Small intestine (tissue), 7 donors: ENCODE measurements at regions not wholly inside any gene's neighbourhood (a gene's known extent, or its start where the extent isn't known, plus 50 kb on each side); places are given as distances from the start of the nearest gene placed in this dataset.

ENCODE experiments used
- DNase-seq, 2 donors: peaks; one replicate each; pipeline versions ENCODE4 v3.0.0 to v3.0.0-alpha.2; 2013
- FAIRE-seq: peaks from 2 replicates; lab custom pipeline; 2012; peaks lifted over from hg19 to GRCh38; lab: Jason Lieb, UNC
- H3K27ac ChIP-seq, 3 donors: one replicate each; pipeline ENCODE4 v1.5.1; 2013; ENCODE audit warnings: low read length in 2 of 3, mild to moderate bottlenecking in 2 of 3, control low read depth in 1 of 3, inconsistent platforms in 1 of 3, low read depth in 1 of 3, moderate library complexity in 1 of 3
- H3K27me3 ChIP-seq, 3 donors: one replicate each; pipeline ENCODE4 v1.6.1; 2013; ENCODE audit warnings: low read length in 3 of 3, inconsistent platforms in 1 of 3; ENCODE audit not compliant: control insufficient read depth in 3 of 3, insufficient read depth in 3 of 3
- H3K36me3 ChIP-seq, 3 donors: one replicate each; pipeline ENCODE4 v1.6.1; 2013; ENCODE audit warnings: low read length in 3 of 3, inconsistent platforms in 1 of 3, low read depth in 1 of 3, mild to moderate bottlenecking in 1 of 3, moderate library complexity in 1 of 3; ENCODE audit not compliant: control insufficient read depth in 3 of 3, insufficient read depth in 2 of 3
- H3K4me1 ChIP-seq, 3 donors: one replicate each; pipeline ENCODE4 v1.6.1; 2013; ENCODE audit warnings: low read length in 2 of 3, inconsistent platforms in 1 of 3, low read depth in 1 of 3, mild to moderate bottlenecking in 1 of 3, moderate library complexity in 1 of 3; ENCODE audit not compliant: control insufficient read depth in 3 of 3, insufficient read depth in 2 of 3
- H3K4me3 ChIP-seq, 3 donors: one replicate each; pipeline ENCODE4 v1.5.1; 2013; ENCODE audit warnings: low read length in 3 of 3, control low read depth in 1 of 3, inconsistent platforms in 1 of 3, low read depth in 1 of 3, mild to moderate bottlenecking in 1 of 3, moderate library complexity in 1 of 3
- H3K9me3 ChIP-seq, 2 donors: one replicate each; pipeline ENCODE4 v1.6.1; 2013; ENCODE audit warnings: low read depth in 1 of 2, low read length in 1 of 2; ENCODE audit not compliant: control insufficient read depth in 2 of 2, insufficient read depth in 1 of 2
- WGBS, 3 donors: extraction: QIAGEN DNeasy Blood & Tissue Kit; methylation state at CpG; one replicate each; pipeline ENCODE4 v1.1.7; 2013; 5-methylcytosine and 5-hydroxymethylcytosine counted together
- donor health status: healthy with polysubstance abuse.
- donor health status: control.
- donor health status: control.
- donor health status: Bipolar disorder and iron deficiency.
- donor health status: healthy.

DNA sequence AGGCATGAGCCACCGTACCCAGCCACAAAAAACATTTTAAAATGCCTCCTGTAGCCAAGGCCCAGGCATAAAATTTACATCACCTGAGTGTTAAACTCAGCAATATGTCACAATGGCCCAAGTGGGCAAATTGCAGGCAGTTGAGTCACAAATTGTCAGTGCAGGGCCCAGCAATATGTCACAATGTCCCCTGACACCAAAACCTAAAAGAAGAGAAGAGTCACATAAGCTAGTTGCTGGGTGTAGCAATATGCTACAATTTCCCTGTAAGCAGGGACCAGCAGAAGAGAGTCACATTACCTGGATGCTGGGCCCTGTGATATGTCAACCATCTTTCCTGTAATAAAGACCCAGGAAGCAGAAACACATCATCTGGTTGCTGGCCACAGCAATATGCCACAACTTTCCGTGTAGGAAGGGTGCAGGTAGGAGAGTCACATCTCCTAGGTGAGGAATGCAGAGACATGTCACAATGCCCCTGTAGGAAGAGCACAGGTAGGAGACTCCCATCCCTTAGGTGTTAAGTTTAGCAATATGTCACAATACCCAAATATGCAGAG, 136.0 kb upstream of the ZNF91 start:
- DNase-seq, result no peak
- no peaks in the 10 kb centered on the region for H3K36me3 ChIP-seq
- FAIRE-seq, result no peak
- H3K27ac ChIP-seq, result no peak overlapping the region
- peaks cover 2 to 36% of the 10 kb centered on the region in 2 donors for H3K9me3 ChIP-seq
- WGBS, 3 donors, result 57 to 76% (median 76%) methylated on average over 2 of the region's 2 CpGs
- H3K4me1 ChIP-seq, result no peaks in the 10 kb centered on the region
- H3K27me3 ChIP-seq, result no peaks in the 10 kb centered on the region
- no peak overlapping the region for H3K4me3 ChIP-seq

- FAIRE-seq (no peak), DNase-seq (no peak)
- H3K27me3 ChIP-seq, result no peaks in the 10 kb centered on the region
- no peaks in the 10 kb centered on the region for H3K36me3 ChIP-seq
- peaks cover 2 to 49% of the 10 kb centered on the region in 2 donors for H3K9me3 ChIP-seq
- no peak overlapping the region for H3K27ac ChIP-seq
- no peak overlapping the region for H3K4me3 ChIP-seq
- H3K4me1 ChIP-seq, result no peaks in the 10 kb centered on the region
Measured at GRCh38 chr19:23528376-23528775, 133.1 kb upstream of the ZNF91 start.

GRCh38 chr19:23527797-23528196, 132.5 kb upstream of the ZNF91 start:
- Histone ChIP-seq H3K27me3 (no peaks in the 10 kb centered on the region), H3K27ac (no peak overlapping the region), H3K4me3 (no peak overlapping the region), H3K4me1 (no peaks in the 10 kb centered on the region), H3K36me3 (no peaks in the 10 kb centered on the region), H3K9me3 (peaks cover 2 to 51% of the 10 kb centered on the region in 2 donors)
- no peak for DNase-seq
- 68 to 75% (median 71%) methylated on average over 2 of the region's 2 CpGs for WGBS, 3 donors
- no peak for FAIRE-seq

GRCh38 chr19:23526302-23526701, 131.0 kb upstream of the ZNF91 start:
- WGBS, 3 donors, result 75 to 86% (median 82%) methylated on average over 4 of the region's 4 CpGs
- Histone ChIP-seq H3K36me3 (no peaks in the 10 kb centered on the region), H3K4me3 (no peak overlapping the region), H3K27me3 (no peaks in the 10 kb centered on the region), H3K9me3 (peaks cover 2 to 48% of the 10 kb centered on the region in 2 donors), H3K27ac (no peak overlapping the region), H3K4me1 (no peaks in the 10 kb centered on the region)
- DNase-seq (no peak), FAIRE-seq (no peak)

DNA sequence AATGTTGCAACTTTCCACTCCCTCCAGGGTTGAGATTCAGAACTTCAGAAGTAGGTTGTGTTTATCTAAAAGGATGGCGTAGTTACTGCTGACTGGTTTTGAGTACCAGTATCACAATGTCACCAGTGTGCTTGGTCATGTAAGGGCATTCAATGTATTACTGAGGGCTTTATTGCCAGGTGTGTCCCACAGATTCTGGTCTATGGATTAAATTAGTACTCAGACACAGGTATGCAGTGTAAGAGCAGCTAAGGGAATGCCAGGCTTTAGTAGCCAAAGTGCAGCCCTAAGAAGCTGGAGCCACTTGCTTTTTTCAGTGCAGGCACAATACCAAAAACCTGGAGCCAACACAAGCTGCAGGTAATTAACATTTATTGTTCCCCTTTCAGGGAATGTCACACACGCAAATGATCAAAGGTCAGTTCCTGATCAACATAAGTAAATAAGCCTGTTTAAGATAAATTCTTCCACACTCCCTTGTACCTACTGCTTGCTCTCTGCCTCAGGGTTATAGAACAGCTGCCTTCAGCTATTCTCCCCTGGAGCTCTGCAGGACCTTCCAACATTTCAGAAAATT, 130.1 kb upstream of the ZNF91 start:
- Histone ChIP-seq H3K4me1 (no peaks in the 10 kb centered on the region), H3K4me3 (no peak overlapping the region), H3K27me3 (no peaks in the 10 kb centered on the region), H3K9me3 (peaks cover 2 to 47% of the 10 kb centered on the region in 2 donors), H3K27ac (no peak overlapping the region), H3K36me3 (no peaks in the 10 kb centered on the region)
- WGBS, 3 donors, result 14 to 56% (median 37%) methylated on average over 2 of the region's 2 CpGs
- DNase-seq, result peak; percentile 55 to 73
- FAIRE-seq, result no peak

DNA sequence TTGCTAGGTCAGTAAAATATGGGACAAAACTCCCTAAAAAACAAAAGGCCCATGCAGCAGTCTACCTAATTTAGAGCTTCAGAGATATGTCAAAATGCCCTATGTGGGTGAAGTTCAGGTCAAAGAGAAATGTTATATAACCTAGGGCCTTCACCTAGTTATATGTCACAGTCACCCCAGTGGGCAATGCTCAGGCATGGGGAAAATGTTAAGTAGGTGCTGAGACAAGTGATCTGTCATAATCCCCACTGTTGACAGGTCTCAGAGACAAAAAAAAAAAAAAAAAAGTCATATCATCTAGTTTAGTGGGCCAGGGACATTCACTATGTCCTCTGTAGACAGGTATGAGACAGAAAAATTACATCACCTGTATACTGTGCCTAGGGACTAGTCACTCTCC, 128.6 kb upstream of the ZNF91 start:
- FAIRE-seq, result no peak
- peaks cover 2 to 35% of the 10 kb centered on the region in 2 donors for H3K9me3 ChIP-seq
- no peak for DNase-seq
- H3K27ac ChIP-seq, result no peak overlapping the region
- no peaks in the 10 kb centered on the region for H3K4me1 ChIP-seq
- no peak overlapping the region for H3K4me3 ChIP-seq
- H3K27me3 ChIP-seq, result no peaks in the 10 kb centered on the region
- H3K36me3 ChIP-seq, result no peaks in the 10 kb centered on the region

DNA sequence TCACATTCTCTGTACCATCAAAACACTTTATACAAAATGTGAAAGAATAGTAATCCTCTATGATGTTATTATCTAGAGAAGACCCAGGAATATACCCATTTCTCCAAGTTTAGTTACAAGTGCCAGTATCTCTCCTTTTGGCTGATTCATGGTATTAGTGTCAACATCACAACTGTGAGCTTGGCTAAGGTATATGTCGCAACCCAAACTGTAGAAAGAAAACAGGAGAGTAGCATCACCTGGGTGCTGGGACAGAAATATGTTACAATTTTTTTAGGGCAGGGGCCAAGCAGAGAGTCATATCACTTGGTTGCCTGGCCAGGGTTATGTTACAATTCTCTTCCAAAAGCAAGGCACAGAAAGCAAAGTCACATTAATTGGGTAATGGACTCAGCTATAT, 127.2 kb upstream of the ZNF91 start:
- FAIRE-seq, result no peak
- no peaks in the 10 kb centered on the region for H3K36me3 ChIP-seq
- no peaks in the 10 kb centered on the region for H3K27me3 ChIP-seq
- H3K27ac ChIP-seq, result no peak overlapping the region
- H3K4me3 ChIP-seq, result no peak overlapping the region
- no peak for DNase-seq
- H3K9me3 ChIP-seq, result peaks cover 0 to 26% of the 10 kb centered on the region in 2 donors
- H3K4me1 ChIP-seq, result no peaks in the 10 kb centered on the region
- WGBS, 3 donors, result 94 to 96% (median 96%) methylated on average over 1 of the region's 1 CpG

DNA sequence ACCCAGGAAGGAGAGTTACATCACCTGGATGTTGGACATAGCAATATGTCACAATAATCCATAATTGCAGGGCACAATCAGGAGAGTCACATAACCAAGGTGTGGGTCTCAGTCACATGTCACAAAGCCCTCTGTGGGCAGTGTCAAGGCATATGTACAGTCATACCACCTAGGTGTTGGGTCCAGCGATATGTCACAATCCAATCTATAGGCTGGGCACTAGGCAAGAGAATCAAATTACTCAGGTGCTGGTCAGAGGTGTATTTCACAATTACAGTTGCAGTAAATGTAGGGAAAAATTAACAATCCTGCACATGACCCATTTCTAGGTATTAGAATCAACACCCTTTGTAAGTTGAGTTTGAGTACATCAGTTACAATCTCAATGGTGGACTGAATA, 126.2 kb upstream of the ZNF91 start:
- DNase-seq, result no peak
- peaks cover 0 to 23% of the 10 kb centered on the region in 2 donors for H3K9me3 ChIP-seq
- 91 to 96% (median 93%) methylated on average over 1 of the region's 1 CpG for WGBS, 3 donors

GRCh38 chr19:23520441-23520840, 125.2 kb upstream of the ZNF91 start:
- H3K36me3 ChIP-seq, result no peaks in the 10 kb centered on the region
- no peak overlapping the region for H3K4me3 ChIP-seq
- 75 to 86% (median 85%) methylated on average over 2 of the region's 2 CpGs for WGBS, 3 donors
- DNase-seq, result no peak
- peaks cover 0 to 16% of the 10 kb centered on the region in 2 donors for H3K9me3 ChIP-seq
- no peak overlapping the region for H3K27ac ChIP-seq
- H3K27me3 ChIP-seq, result no peaks in the 10 kb centered on the region
- H3K4me1 ChIP-seq, result no peaks in the 10 kb centered on the region
- no peak for FAIRE-seq

More for the DNA sequence above, 126.2 kb upstream of the ZNF91 start:
- no peak for FAIRE-seq
- no peak overlapping the region for H3K4me3 ChIP-seq
- no peaks in the 10 kb centered on the region for H3K4me1 ChIP-seq
- no peaks in the 10 kb centered on the region for H3K27me3 ChIP-seq
- no peaks in the 10 kb centered on the region for H3K36me3 ChIP-seq
- no peak overlapping the region for H3K27ac ChIP-seq
